ENCODE measurements at regions not wholly inside any gene's neighbourhood (a gene's known extent, or its start where the extent isn't known, plus 50 kb on each side); places are given as distances from the start of the nearest gene placed in this dataset.

GRCh38 chr16:7871979-7872378 lies 539.3 kb downstream of the RBFOX1 start:
- TF ChIP-seq, protein P1, sequence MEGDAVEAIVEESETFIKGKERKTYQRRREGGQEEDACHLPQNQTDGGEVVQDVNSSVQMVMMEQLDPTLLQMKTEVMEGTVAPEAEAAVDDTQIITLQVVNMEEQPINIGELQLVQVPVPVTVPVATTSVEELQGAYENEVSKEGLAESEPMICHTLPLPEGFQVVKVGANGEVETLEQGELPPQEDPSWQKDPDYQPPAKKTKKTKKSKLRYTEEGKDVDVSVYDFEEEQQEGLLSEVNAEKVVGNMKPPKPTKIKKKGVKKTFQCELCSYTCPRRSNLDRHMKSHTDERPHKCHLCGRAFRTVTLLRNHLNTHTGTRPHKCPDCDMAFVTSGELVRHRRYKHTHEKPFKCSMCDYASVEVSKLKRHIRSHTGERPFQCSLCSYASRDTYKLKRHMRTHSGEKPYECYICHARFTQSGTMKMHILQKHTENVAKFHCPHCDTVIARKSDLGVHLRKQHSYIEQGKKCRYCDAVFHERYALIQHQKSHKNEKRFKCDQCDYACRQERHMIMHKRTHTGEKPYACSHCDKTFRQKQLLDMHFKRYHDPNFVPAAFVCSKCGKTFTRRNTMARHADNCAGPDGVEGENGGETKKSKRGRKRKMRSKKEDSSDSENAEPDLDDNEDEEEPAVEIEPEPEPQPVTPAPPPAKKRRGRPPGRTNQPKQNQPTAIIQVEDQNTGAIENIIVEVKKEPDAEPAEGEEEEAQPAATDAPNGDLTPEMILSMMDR (IDR thresholded peaks at IDR 0.05), result no peak
- TF ChIP-seq POLR2A (IDR thresholded peaks at IDR 0.05), result no peak

Measured in adrenal gland (tissue), 5 donors.